ENCODE measurements at regions not wholly inside any gene's neighbourhood (a gene's known extent, or its start where the extent isn't known, plus 50 kb on each side); places are given as distances from the start of the nearest gene placed in this dataset.

DNA sequence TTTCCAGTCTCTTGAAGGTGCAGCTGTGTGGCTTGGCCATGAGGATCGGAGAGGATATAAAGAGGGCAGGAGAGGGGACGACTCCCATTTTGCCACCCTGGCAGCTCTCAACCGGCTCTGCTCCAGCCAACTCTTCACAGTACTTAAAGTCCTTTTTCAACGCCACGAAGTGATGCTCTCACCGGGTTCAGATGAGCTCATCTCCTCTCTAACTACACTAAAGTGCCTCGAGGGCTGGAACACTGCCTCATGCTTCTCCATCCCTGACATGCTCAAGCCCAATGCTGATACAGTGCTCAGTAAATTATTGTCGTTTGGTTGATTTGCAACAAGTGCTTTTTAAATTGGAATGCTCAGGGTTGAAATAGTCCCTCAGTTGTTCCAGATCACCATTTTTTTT is 97.8 kb downstream of the GTPBP8 start:
- TF ChIP-seq, protein P1, sequence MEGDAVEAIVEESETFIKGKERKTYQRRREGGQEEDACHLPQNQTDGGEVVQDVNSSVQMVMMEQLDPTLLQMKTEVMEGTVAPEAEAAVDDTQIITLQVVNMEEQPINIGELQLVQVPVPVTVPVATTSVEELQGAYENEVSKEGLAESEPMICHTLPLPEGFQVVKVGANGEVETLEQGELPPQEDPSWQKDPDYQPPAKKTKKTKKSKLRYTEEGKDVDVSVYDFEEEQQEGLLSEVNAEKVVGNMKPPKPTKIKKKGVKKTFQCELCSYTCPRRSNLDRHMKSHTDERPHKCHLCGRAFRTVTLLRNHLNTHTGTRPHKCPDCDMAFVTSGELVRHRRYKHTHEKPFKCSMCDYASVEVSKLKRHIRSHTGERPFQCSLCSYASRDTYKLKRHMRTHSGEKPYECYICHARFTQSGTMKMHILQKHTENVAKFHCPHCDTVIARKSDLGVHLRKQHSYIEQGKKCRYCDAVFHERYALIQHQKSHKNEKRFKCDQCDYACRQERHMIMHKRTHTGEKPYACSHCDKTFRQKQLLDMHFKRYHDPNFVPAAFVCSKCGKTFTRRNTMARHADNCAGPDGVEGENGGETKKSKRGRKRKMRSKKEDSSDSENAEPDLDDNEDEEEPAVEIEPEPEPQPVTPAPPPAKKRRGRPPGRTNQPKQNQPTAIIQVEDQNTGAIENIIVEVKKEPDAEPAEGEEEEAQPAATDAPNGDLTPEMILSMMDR (conservative IDR thresholded peaks at IDR 0.05; ENCODE audit: low read length): no peak
- TF ChIP-seq EZH2phosphoT487 (IDR thresholded peaks at IDR 0.05; ENCODE audit: borderline replicate concordance, low read depth, low read length): no peak
